Stimulated activated CD4-positive, alpha-beta T cell treated with anti-CD3 and anti-CD28 coated beads, Interleukin-12 subunit alpha, Interleukin-12 subunit beta, amount 100 ng/mL, for 4 hours (primary cell): ENCODE measurements at regions not wholly inside any gene's neighbourhood (a gene's known extent, or its start where the extent isn't known, plus 50 kb on each side); places are given as distances from the start of the nearest gene placed in this dataset.
"Not testable (repeated sequence)": the region's sequence is repeated elsewhere in the genome, so short reads cannot be mapped to it uniquely, and the experiment has no call there.

ENCODE experiments used
- DNase-seq: peaks from one replicate; pipeline ENCODE4 v3.0.0-alpha.2; 2020

DNA sequence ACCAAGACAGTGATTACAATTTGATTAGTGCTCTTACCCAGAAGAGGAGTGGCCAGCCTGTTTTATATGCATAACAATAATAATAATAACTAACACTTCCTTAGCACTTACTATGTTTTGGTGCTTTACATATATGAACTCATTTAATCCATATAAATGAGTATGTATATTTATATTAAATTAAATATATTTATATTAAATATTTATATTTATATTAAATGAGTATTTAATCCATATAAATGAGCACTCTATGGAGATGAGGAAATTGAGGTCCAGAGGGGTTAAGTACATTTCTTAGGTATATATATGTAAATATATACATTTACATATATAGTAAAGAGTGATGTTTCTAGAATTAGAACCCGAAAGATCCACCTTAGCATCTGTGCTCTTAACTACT is 673.9 kb upstream of the ACVR2A start:
- DNase-seq = no peak

DNA sequence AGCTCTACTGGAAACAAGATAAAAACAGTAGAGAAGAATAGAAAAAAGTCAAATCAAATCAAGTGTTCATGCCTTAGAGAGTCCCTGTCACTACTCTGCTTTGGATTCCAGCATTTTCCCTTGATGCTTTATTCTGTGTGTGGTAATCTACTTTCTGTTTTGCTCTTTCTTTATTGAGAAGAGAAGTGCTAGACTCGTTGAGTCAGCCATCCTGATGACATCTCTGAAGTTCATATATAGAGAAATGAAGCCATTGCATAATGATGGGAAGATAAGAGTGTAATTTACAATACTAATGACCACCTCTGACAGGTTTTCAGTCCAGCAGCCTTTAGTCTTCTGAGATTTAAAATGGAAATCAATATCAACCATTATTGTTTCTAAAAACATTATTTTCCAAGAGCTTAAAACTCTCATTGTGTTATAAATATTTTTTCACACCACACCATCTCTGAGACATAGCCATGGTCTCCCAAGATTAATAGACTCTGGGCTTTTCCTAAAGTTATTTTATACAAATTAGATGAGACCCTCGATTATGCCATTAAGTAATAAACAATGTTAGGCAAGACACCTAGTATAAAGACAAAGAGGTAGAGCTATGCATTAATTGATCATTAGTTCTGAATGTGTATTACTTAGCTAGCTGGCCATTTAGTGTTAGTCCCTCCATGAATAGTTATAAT is 679.0 kb upstream of the ACVR2A start:
- no peak for DNase-seq

DNA sequence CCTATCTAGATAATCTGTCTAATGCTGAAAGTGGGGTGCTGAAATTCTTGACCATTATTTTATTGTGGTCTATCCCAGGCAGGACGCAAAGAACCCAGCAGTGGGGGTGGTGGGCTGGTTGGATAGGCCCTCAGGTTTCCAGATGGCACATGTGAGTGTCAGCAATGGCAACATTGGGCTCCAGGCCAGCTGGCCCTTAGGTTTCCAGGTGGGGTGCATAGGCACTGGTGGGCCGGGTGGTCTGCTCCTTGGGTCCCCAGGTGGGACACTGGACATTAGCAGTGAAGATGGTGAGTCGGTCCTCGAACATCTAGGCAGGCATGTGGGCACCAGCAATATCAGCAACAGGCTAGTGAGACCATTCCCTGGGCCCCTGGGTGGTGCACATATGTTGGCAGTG is 680.3 kb upstream of the ACVR2A start:
- no peak for DNase-seq

DNA sequence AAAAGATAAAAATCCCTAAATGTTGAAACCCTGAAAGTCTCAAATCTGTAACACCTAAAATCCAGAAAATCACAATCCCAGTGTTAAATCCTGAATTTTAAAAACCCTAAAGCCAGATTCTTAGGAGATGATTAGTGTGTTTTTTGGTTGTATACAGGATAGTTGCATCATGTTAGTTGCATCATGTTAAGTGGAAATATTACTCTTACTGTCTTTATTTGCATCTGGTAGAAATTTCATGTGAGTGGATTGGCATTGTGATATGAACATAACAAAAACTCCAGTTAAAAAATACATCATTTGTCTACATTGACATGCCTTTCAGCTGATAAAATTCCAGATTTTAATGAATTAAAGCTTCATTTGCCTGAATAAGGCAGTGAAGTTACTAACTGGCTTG is 683.1 kb upstream of the ACVR2A start:
- DNase-seq = no peak

DNA sequence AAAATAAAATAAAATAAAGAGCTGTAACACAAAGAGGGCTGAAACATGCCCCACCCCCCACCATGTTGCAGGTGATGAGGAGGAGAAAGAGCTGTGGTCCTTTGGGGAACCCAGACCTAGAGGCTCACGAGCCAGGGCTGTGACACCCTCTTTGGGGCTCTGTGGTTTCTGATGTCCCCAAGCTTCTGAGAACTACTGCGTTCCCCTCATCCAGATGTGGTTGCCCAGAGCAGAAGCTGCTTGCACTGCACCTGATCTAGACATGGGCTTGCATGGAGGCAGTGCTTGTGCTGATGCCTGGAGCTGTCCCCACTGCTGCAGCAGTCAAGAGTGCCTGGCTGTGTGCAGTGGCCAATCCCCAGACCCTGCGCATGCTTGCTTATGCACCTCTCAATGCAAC is 687.9 kb upstream of the ACVR2A start:
- DNase-seq = no peak

DNA sequence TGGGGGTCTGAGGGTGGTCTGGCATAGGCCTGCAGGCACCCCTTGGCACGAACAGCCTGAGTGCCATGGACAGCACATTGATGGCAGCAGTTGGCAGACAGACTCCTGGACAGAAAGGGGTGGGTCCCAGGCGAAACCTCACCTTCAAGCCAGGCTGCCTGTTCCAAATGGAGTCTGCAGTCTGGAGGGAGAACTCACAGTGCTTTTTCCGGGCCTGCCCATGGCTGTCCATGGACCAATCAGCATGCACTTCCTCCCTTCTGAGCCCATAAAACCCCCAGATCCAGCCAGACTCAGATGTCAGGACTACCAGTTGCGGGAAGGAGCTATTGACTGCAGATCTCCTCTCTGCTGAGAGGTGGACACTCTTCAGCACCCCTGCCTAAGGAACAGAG is 694.6 kb upstream of the ACVR2A start:
- DNase-seq = no peak

DNA sequence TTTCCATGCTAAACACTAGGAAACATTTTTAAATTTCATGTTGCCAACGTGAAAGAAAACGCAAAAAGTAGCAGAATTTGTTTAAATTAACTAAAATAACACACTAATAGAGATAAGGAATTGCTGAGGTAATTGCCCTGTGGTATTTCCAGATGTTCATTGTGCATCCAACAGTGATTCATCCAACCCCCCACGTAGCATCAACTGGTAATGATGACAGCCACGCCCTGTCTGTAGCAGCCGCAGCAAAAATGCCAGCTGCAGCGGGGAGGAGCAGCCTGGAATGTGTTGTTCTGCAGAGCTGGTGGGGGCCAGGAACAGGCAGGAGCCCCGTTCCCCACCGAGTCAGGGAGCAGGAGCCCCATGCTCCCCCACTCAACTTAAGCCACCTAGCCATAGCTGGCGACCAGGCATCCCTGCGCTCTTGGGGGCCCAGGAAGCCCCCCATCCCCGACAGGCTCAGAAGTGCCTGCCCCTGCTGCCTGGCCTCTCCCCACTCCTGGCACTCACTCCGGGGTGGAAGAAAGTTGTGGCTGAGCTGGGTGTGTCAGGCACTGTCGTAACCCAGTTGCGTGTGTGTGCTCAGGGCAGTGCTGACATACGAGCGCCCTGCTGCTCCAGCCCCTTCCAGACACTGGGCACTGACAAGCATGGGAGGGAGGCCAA is 695.1 kb upstream of the ACVR2A start:
- no peak for DNase-seq

DNA sequence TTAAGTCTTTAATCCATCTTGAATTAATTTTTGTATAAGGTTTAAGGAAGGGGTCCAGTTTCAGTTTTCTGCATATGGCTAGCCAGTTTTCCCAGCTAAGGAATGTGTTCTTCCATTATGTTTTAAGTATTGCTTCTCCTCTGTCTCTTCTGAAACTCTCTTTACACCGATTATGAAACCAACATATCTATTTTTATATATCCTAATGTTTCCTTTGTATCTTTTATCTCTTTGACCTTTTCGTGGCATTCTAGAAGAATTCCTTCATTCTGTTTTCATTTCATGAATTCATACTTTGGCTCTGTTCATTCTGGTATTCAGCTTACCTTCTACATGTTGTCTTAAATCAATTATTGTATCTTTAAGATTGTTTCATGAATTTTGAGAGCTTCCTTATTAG is 697.0 kb upstream of the ACVR2A start:
- no peak for DNase-seq

DNA sequence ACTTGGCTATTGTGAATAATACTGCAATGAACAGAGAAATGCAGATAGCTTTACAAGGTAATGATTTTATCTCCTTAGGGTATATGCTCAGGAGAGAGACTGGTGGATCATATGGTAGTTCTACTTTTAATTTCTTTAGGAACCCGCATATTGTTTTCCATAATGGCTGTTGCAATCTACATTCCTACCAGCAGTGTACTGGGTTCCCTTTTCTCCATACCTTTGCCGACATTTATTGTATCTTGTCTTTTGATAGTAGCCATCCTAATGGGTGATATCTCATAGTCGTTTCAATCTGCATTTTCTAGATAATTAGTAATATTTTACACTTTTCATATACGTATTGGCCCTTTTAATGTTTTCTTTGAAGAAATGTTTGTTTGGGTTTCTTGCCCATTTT is 702.9 kb upstream of the ACVR2A start:
- no peak for DNase-seq

DNA sequence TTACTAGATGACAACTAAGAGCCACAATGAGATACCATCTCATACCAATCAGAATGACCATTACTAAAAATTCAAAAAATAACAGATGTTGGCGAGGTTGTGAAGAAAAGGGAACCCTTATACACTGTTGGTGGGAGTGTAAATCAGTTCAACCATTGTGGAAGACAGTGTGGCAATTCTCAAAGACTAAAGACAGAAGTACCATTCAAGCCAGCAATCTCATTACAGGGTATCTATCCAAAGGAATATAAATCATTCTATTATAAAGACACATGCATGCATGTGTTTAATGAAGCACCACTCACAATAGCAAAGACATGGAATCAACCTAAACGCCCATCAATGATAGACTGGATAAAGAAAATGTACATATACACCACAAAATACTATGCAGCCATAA is 705.1 kb upstream of the ACVR2A start:
- DNase-seq = not testable (repeated sequence)

DNA sequence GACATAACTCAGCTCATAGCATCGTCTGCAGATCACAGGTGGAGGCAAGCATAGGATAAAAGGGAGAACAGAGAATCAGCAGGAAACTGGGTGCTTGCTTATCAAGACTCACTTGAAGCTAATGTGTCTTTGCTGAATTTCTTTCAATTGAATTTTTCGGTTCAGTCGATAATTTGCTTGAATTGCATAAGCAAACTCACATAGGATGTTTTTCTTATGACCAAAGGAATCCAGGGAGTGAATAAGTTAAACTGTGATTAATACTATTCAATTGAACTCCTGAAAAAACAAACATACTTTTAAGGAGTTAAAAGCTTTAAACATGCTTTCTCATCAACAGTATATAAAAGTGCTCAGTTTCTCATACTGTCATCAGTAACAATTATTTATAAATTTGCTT is 707.1 kb upstream of the ACVR2A start:
- no peak for DNase-seq

DNA sequence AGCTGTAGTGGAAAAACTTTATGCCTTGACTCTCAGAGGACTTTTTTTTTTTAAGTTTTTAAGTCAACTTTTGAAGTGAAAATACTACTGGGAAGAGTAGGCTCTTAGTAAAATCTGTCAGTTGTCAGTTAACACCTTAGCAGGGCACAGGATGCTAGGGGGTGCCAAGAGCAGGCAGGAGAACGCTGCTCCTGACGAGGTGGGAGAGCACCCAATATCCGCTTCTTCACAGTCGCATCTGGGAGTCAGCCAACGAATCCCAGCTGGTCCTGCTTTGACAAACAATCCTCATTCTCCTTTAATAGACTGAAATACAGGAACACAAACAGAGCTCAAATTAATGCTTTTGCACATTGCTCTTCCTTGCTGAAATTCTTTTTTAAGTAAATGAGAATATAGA is 709.5 kb upstream of the ACVR2A start:
- no peak for DNase-seq

DNA sequence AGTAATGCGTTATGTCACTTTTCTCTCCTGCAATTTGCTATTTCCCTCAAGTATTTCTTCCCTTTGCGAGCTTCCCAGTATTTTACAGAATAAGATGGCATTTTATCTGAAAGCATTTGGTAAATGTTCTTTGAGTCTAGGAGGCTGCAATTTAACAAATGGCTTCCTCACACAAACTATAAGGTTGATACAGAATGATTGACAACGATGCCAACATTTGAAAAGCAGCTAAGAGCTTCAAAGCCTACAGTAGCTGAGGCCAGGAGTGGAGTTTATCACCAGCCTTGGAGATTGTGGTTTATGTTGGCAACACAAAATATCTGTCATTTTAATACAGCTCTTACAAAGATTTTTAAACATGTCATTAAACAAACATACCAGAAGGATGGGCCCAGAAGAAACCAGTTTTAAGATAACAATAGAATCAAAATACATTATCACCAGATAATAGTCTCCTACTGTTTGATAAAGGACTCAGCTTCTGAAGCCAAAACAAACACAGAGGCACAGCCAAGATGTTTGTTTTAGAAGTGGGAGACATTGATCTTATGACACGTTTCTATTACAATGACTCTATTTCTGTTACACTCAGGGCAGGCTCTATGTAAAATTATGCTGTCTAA is 711.4 kb upstream of the ACVR2A start:
- no peak for DNase-seq

DNA sequence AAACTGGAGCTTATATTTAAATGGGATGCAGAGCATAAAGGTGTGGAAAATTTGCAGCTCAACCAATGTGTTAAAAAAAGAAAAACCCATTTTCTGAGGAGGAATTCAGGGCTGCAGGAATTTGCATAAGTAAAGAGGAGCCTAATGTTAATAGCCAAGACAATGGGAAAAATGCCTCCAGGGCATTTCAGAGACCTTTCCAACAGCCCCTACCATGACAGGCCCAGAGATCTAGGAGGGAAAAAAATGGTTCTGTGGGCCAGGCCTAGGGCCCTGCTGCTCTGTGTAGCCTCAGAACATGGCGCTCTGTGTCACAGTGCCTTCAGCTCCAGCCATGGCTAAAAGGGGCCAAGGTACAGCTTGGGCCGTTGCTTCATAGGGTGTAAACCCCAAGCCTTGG is 719.7 kb upstream of the ACVR2A start:
- DNase-seq = no peak

DNA sequence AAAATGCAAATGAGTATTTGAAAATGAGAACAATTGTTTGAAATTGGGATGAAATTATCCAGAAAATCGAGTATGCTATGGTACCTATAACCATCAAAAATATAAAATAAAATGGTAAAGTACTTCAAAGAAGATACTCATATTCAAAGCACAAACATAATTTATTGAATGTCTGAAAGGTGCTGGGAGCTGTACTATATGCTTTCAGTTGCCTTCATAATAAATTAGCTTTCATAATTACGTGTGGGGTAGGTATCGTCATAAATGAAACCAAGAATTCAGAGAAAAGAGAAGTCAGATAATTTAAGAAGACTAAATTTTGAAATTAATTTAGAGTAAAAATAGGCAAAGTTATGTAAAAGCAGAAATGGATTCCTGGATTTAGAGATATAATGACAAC is 721.9 kb upstream of the ACVR2A start:
- no peak for DNase-seq

DNA sequence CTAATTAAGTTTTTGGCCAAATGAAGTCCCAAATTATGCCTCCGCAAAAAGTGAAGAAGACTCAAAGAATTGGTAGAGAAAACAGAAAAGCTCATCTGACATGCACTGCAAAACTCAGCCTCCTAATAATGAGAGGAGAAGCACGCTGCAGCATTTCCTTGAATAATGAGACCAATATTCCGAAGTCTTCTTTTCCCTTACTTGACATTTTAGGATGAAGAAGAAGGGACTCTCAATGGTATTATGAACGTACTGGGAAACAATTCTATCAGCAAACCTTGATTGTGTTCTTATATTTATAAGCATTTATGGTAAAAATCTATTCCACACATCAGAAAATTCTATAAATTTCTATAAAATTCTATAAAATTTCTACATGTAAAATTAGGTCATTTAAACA is 733.9 kb upstream of the ACVR2A start:
- no peak for DNase-seq

DNA sequence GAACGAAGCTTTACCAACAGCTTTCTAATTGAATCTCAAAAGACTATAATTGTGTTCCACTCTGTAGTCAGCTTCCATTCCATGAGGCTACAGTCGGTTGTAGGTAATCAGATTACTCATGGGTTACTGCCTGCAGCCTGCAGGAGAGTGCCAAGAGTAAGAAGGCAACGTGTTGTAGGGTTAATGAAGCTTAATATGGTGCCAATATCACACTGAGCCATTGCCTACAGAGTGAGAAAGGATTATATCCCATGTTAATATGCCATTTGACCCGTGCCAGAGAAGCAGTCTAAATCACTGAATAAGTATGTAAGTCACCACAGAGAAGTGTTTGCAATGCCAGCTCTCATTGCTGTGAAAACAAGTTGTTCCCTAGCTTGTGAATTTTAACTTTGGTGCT is 734.5 kb upstream of the ACVR2A start:
- no peak for DNase-seq

DNA sequence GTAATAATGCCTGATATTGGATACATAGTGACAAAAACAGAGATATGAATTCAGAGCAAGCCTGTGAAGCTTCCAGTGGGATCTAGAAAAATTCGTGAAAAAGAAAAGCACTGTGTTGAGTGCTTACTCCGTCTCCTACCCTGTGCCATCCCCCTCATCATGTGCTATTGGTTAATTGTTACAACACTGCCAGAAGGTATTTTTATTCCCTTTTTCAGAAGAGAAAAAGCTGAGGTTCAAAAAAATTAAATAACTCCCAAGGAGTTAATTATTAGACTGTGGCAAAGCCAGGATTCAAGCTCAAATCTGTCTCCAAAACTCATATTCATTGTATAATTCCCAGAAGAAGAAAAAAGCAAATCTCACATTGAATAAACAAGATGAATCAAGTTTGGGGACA is 735.5 kb upstream of the ACVR2A start:
- DNase-seq = no peak

DNA sequence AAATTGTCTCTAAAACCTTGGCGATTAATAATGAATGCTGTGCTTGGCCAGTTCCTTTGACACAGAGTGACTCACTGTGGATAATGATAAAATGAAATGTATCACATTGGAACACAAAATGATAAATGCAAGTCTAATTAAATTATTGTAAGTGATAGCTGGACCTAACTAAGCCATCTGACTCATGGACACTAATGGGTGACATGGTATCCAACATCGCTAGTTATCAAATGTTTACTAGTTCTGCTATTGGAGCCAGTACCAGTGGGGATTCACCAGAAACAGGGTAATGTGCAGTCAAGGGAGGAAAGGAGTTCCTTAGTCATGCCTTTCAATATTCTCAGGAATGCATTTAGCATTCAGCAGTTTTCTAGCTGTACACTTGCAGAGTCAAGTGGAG is 736.3 kb upstream of the ACVR2A start:
- no peak for DNase-seq

DNA sequence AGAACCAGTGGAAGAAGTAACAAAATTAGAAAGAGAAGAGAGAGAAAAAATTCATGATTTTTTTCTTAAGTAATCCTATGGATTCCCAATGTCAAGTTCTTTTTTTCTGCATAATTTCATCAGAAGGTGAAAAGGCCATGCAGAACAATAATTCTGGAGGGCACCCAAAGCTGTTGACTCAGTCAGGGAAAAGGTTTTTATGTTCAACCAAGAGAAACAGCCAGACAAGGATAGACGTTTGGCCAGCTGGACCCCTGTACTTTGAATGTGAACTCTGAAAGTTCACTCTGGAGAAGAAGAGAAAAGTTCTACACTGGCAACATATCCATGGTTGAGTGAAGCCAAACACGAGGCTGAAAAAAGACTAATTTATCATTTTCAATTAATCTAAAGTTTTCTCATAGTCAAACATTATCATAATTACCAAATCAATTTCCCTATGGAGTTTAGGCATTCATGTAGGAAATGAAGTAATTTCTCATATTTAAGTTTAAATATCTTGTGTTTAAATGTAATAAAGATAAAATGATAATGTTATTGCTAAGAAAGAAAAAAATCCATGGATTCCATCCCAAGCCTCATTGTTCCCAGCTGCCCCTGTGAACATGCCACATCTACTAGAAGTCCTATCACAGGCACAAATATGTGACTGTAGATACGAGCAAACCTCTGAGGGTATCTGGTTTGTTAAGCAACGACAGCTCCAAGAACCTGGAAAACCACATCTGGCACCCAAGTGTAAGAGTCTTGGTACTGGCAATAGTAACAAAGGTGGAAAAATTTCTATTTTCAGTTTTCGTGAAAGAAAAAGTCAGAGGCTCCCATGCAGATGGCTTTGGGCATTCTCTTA is 742.7 kb upstream of the ACVR2A start:
- no peak for DNase-seq

DNA sequence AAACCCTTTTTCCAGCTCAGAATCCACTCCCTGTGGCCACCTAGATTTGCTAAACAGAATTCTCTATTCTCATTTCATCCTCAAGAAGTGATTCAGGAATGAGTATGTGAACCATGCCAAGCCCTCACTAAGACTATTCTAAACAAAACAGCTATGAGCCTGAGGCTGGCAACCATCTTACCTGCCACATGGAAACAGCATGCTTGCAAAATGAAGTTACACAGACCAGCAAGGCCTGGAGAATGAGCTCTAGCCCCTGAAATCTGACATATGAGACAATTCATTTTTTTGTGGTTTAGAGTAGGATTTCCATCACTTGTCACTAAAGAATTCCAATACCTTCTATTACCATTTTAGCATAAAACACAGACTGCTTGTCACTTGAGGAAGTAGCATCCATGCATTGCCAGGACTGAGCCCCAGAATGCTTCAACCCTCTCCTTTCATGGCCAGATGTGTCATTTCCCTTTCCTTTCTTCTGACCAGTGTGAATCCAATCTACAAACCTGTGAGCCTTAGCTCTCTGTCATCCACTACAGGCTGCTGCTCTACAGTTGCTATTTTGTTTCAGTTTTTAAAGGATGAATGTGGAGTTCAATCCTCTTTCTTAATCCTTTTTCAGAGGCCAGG is 744.3 kb upstream of the ACVR2A start:
- DNase-seq = no peak

DNA sequence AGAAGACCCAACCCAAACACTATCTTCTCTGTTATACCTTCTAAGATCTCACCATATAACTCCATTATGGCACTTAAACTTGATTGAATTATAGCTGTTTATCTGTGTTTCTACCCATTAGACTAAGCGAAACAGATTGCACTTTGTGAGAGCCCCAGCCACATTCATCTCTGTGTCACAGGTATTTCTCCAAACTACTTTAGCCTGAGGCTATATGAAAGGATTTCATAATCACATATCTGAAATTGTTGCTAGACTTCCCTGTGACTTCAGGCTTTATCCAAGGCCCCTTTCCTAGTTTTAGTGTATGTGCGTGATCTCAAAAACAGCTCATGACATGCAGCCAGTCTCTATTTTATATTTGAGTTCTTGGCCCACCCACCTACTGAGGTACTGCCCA is 745.0 kb upstream of the ACVR2A start:
- DNase-seq = no peak

DNA sequence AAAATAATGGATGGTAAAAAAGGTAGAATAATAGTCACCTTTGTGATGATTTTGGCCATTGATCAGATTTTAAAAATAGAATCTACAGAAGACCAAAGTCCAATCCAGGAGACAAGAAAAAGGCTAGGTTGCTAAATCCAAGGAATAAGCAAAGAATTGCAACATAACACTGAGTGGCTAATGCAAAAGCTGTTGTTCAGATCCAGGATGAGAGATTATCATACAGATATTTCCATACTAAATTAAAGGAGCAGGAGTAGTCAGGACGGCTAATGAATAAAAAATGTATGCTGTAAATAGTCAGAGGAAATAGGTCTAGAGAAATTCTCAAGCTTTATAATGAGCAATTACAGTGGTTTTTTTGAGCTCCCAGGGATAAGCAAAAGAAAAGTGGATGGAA is 745.9 kb upstream of the ACVR2A start:
- DNase-seq = no peak
